ENCODE measurements at regions not wholly inside any gene's neighbourhood (a gene's known extent, or its start where the extent isn't known, plus 50 kb on each side); places are given as distances from the start of the nearest gene placed in this dataset.

DNA sequence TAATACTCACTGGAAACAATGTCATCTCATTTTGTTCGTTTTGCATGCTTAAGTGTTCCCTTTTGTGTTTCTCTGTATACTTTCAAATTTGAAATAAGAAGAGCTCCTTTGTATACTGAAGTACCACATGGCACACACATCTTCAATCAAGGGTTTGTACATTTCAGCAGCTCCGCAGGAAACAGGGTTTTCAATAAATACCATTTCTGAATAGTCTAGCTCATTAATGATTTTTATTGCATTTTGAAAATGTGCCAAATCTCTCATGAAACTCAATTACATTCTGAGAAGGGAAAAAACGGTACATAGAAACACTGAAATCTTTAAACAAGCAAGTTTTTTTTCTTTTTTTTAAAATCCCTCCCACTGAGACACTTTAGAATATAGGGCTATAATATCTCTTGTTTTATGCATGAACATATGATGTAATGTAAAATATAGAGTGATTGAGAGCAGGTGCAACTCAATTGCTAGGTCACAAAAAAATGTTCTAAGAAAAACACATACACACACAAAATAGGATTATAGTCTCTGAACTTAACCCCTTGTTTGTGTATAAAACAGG lies 914.2 kb upstream of the PCDH7 start:
- TF ChIP-seq ZNF561 (tag by site-specific recombination; IDR thresholded peaks at IDR 0.05; ENCODE audit: borderline replicate concordance), result no peak
- TF ChIP-seq, protein P1, sequence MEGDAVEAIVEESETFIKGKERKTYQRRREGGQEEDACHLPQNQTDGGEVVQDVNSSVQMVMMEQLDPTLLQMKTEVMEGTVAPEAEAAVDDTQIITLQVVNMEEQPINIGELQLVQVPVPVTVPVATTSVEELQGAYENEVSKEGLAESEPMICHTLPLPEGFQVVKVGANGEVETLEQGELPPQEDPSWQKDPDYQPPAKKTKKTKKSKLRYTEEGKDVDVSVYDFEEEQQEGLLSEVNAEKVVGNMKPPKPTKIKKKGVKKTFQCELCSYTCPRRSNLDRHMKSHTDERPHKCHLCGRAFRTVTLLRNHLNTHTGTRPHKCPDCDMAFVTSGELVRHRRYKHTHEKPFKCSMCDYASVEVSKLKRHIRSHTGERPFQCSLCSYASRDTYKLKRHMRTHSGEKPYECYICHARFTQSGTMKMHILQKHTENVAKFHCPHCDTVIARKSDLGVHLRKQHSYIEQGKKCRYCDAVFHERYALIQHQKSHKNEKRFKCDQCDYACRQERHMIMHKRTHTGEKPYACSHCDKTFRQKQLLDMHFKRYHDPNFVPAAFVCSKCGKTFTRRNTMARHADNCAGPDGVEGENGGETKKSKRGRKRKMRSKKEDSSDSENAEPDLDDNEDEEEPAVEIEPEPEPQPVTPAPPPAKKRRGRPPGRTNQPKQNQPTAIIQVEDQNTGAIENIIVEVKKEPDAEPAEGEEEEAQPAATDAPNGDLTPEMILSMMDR (tag by site-specific recombination; IDR thresholded peaks at IDR 0.05), result no peak
